Sigmoid colon (tissue), 6 donors: ENCODE measurements at regions not wholly inside any gene's neighbourhood (a gene's known extent, or its start where the extent isn't known, plus 50 kb on each side); places are given as distances from the start of the nearest gene placed in this dataset.
"Not testable (repeated sequence)": the region's sequence is repeated elsewhere in the genome, so short reads cannot be mapped to it uniquely, and the experiment has no call there.

Experiments
- DNase-seq: peaks from one replicate; pipeline ENCODE4 v3.0.0-alpha.2; 2019
- H3K27ac ChIP-seq, 4 donors: fragments of 200-600 bp; sonication (generic); one replicate each; pipeline ENCODE4 v1.5.1; 2016 to 2019; ENCODE audit warnings: mild to moderate bottlenecking in 1 of 4
- H3K27me3 ChIP-seq, 3 donors: fragments of 200-600 bp; sonication (generic); one replicate each; pipeline ENCODE4 v1.5.1; 2019; ENCODE audit warnings: mild to moderate bottlenecking in 1 of 3
- H3K36me3 ChIP-seq, 4 donors: fragments of 200-600 bp; sonication (generic); one replicate each; pipeline ENCODE4 v1.5.1; 2016 to 2019
- H3K4me1 ChIP-seq, 4 donors: fragments of 200-600 bp; sonication (generic); one replicate each; pipeline ENCODE4 v1.5.1; 2017 to 2019
- H3K4me3 ChIP-seq, 4 donors: fragments of 200-600 bp; sonication (generic); one replicate each; pipeline ENCODE4 v1.5.1; 2017 to 2019; ENCODE audit warnings: mild to moderate bottlenecking in 2 of 4, moderate library complexity in 1 of 4
- H3K9me3 ChIP-seq, 4 donors: fragments of 200-600 bp in 3 of 4; sonication (generic) in 3 of 4; one replicate each; pipeline versions ENCODE4 v1.5.1 to v1.6.1; 2013 to 2019
- EP300 ChIP-seq, 4 donors: sonication (generic); formaldehyde crosslinking; IDR thresholded peaks; one replicate each; pipeline ENCODE4 v1.6.1; 2017; ENCODE audit warnings: antibody characterized with exemption in 4 of 4
- POLR2A ChIP-seq, 2 donors: fragments of 450-650 bp; IDR thresholded peaks; one replicate each; pipeline ENCODE4 v1.6.1; 2016; ENCODE audit warnings: antibody characterized with exemption in 2 of 2, mild to moderate bottlenecking in 2 of 2, moderate library complexity in 2 of 2
- POLR2AphosphoS5 ChIP-seq, 4 donors: sonication (generic); formaldehyde crosslinking; IDR thresholded peaks; one replicate each; pipeline ENCODE4 v1.6.1; 2017; ENCODE audit warnings: antibody characterized with exemption in 4 of 4
- WGBS, 2 donors: extraction: QIAGEN DNeasy Blood & Tissue Kit; methylation state at CpG; one replicate each; pipeline ENCODE4 v1.1.7; 2013; 5-methylcytosine and 5-hydroxymethylcytosine counted together
- intact Hi-C: fragments of 100-400 bp; cut with DNase I; formaldehyde crosslinking; loops from one replicate; pipeline ENCODE4 v1.15.1; 2023
- TF ChIP-seq, protein P1 (sequence below), 4 experiments: fragments of 450-650 bp in 3 of 4; fragments of 200-600 bp in 1 of 4; IDR thresholded peaks; one replicate each; pipeline ENCODE4 v1.5.1; 2016 to 2019; ENCODE audit warnings: antibody characterized with exemption in 4 of 4, mild to moderate bottlenecking in 3 of 4, moderate library complexity in 2 of 4
- donor health status: healthy with polysubstance abuse.
- donor health status: healthy.

DNA sequence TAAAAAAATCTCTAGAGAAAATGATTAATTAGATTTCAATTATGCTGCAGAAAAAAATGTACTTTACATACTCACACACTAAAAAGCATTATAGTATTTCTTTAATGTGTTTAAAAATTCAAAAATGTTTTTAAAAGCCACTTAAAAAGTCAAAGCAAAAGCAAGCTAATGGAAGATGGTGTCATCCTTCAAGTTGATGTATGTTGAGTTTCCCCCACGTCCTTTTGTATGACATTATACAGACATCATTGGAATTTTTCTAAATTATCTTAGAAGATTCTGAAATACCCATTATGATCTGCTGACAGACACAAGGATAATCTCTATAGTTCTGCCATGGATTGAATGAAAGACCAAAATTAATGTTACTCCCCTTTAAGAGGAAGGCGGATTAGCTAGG, 393.7 kb upstream of the TENM3 start:
- no peaks in the 10 kb centered on the region for H3K36me3 ChIP-seq
- no peaks in the 10 kb centered on the region for H3K27me3 ChIP-seq
- H3K9me3 ChIP-seq: no peaks in the 10 kb centered on the region
- TF ChIP-seq, protein P1, sequence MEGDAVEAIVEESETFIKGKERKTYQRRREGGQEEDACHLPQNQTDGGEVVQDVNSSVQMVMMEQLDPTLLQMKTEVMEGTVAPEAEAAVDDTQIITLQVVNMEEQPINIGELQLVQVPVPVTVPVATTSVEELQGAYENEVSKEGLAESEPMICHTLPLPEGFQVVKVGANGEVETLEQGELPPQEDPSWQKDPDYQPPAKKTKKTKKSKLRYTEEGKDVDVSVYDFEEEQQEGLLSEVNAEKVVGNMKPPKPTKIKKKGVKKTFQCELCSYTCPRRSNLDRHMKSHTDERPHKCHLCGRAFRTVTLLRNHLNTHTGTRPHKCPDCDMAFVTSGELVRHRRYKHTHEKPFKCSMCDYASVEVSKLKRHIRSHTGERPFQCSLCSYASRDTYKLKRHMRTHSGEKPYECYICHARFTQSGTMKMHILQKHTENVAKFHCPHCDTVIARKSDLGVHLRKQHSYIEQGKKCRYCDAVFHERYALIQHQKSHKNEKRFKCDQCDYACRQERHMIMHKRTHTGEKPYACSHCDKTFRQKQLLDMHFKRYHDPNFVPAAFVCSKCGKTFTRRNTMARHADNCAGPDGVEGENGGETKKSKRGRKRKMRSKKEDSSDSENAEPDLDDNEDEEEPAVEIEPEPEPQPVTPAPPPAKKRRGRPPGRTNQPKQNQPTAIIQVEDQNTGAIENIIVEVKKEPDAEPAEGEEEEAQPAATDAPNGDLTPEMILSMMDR (IDR thresholded peaks at IDR 0.05): no peak
- TF ChIP-seq POLR2A (IDR thresholded peaks at IDR 0.05): no peak
- no peak for TF ChIP-seq EP300 (IDR thresholded peaks at IDR 0.05)
- TF ChIP-seq POLR2AphosphoS5 (IDR thresholded peaks at IDR 0.05): no peak
- H3K4me1 ChIP-seq: no peaks in the 10 kb centered on the region
- WGBS, 2 donors: 73 to 76% methylated on average over 2 of the region's 2 CpGs
- intact Hi-C loops: no loop called here
- H3K27ac ChIP-seq: no peak overlapping the region
- no peak overlapping the region for H3K4me3 ChIP-seq
- DNase-seq: no peak

DNA sequence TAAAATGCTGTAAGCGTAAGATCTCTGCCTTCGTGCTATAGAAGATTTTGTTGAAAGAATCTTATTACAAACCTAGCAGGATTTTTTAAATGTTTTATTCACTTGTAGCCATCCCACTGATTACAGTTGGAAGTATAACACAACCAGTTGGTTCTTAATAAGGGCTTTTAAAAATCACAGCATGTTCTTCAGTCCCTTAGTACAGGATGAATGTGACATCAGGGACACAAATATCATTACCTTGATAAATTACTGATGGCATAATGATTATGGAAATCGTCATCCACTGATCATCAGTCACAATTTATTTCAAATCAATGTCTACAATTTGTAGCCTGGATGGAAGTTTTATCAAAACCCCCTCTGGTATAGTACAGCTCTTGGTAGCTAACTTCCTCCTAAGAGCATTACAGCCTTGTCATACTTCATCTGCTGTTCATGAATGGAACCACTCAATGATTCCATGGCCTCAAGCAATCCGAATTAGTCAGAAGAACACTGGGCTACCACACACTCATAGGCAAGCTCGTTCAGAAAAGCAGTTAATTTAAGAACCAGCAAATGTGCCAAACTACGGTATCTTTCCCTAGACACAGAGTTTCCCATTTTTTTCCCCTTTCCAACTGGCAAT, 389.2 kb upstream of the TENM3 start:
- no peaks in the 10 kb centered on the region for H3K36me3 ChIP-seq
- intact Hi-C loops: no loop called here
- 49 to 70% methylated on average over 6 of the region's 6 CpGs for WGBS, 2 donors
- no peak overlapping the region for H3K27ac ChIP-seq
- no peak for DNase-seq
- no peaks in the 10 kb centered on the region for H3K27me3 ChIP-seq
- no peak for TF ChIP-seq POLR2A (IDR thresholded peaks at IDR 0.05)
- TF ChIP-seq, protein P1 (IDR thresholded peaks at IDR 0.05): no peak
- TF ChIP-seq EP300 (IDR thresholded peaks at IDR 0.05): no peak
- no peak for TF ChIP-seq POLR2AphosphoS5 (IDR thresholded peaks at IDR 0.05)
- H3K4me3 ChIP-seq: no peak overlapping the region
- no peaks in the 10 kb centered on the region for H3K4me1 ChIP-seq
- H3K9me3 ChIP-seq: no peaks in the 10 kb centered on the region

DNA sequence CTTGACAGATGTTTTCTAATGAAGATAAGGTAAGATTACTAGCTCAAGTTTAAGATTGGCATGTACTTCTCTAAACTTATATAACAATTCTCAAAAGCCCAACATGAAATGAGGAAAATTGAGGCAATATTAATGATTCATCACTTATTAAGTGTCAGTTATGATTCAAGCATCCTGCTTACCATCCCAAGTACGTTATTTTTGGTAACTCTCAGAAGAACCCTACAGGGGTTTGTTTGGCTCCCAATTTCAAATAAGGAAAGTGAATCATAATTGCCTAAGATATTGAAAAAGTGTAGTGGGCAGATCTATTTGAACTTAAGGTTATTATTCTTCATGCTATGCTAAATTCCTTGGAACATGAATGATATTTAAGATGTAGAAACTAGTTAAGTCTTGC, 387.9 kb upstream of the TENM3 start:
- 70 to 89% methylated on average over 1 of the region's 1 CpG for WGBS, 2 donors
- intact Hi-C loops: no loop called here
- Histone ChIP-seq H3K9me3 (no peaks in the 10 kb centered on the region), H3K27me3 (no peaks in the 10 kb centered on the region), H3K36me3 (no peaks in the 10 kb centered on the region), H3K4me1 (peaks cover 0 to 8% (median 2%) of the 10 kb centered on the region in 4 donors), H3K4me3 (no peak overlapping the region), H3K27ac (no peak overlapping the region)
- TF ChIP-seq POLR2A (IDR thresholded peaks at IDR 0.05): no peak
- TF ChIP-seq EP300 (IDR thresholded peaks at IDR 0.05): no peak
- TF ChIP-seq, protein P1 (IDR thresholded peaks at IDR 0.05): no peak
- no peak for TF ChIP-seq POLR2AphosphoS5 (IDR thresholded peaks at IDR 0.05)
- no peak for DNase-seq

DNA sequence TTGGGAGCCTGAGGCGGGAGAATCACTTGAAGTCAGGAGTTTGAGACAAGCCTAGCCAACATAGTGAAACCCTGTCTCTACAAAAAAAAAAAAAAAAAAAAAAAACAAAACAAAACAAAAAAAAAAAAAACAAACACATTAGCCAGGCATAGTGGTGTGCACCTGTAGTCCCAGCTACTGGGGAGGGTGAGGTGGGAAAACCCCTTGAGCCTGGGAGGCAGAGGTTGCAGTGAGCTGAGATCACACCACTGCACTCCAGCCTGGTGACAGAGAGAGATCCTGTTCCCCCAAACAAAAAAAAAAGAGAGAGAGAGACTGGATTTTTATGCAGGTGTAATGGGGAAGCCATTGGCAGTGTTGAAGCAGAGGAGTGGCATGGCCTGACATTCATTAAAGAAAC, 385.7 kb upstream of the TENM3 start:
- peaks cover 0 to 11% (median 4%) of the 10 kb centered on the region in 4 donors for H3K4me1 ChIP-seq
- H3K27me3 ChIP-seq, DNase-seq, H3K9me3 ChIP-seq, H3K27ac ChIP-seq, intact Hi-C loops, H3K4me3 ChIP-seq, H3K36me3 ChIP-seq: not testable (repeated sequence)
- 91 to 92% methylated on average over 1 of the region's 1 CpG for WGBS, 2 donors

DNA sequence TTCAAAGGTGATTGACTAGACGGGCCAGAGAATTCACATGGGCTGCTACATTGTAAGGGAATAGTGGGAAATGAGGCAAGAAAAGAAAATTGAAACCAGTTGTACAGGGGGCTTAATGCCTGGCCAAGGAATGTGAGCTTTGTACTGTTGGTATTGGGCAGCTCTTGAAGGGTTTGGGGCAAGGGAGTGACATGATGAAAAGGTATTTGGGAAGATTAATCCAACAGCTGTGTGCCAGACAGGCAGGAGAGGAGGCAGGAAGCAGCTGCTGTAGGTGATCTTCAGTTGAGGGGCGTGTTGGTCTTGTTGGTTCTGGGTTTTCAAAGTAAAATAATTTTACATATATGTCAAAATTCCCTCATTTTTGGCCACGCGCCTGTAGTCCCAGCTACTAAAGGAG, 384.5 kb upstream of the TENM3 start:
- H3K36me3 ChIP-seq: no peaks in the 10 kb centered on the region
- no peak for TF ChIP-seq POLR2AphosphoS5 (IDR thresholded peaks at IDR 0.05)
- TF ChIP-seq EP300 (IDR thresholded peaks at IDR 0.05): no peak
- no peak for TF ChIP-seq POLR2A (IDR thresholded peaks at IDR 0.05)
- TF ChIP-seq, protein P1 (IDR thresholded peaks at IDR 0.05): no peak
- H3K4me1 ChIP-seq: peaks cover 0 to 11% (median 4%) of the 10 kb centered on the region in 4 donors
- no peaks in the 10 kb centered on the region for H3K27me3 ChIP-seq
- no peak overlapping the region for H3K27ac ChIP-seq
- intact Hi-C loops: no loop called here
- WGBS, 2 donors: 81 to 91% methylated on average over 4 of the region's 4 CpGs
- H3K9me3 ChIP-seq: no peaks in the 10 kb centered on the region
- H3K4me3 ChIP-seq: no peak overlapping the region
- DNase-seq: no peak
